SK-N-SH treated with all-trans-retinoic acid at 6 μM for 48 hours (cell line): ENCODE measurements at regions not wholly inside any gene's neighbourhood (a gene's known extent, or its start where the extent isn't known, plus 50 kb on each side); places are given as distances from the start of the nearest gene placed in this dataset.

ENCODE experiments used
- ARNTL ChIP-seq: fragments of 450-650 bp; formaldehyde crosslinking; IDR thresholded peaks from 2 replicates; pipeline ENCODE4 v1.5.0; 2020; ENCODE audit warnings: low read depth, mild to moderate bottlenecking, moderate library complexity, borderline replicate concordance
- RARB ChIP-seq: fragments of 250-450 bp; sonication (Bioruptor Pico); IDR thresholded peaks from 2 replicates; pipeline ENCODE4 v1.8.0; 2021; ENCODE audit warnings: mild to moderate bottlenecking, moderate library complexity
- TOX ChIP-seq: fragments of 250-450 bp; sonication (Bioruptor Pico); IDR thresholded peaks from 2 replicates; pipeline ENCODE4 v1.8.0; 2021; ENCODE audit warnings: mild to moderate bottlenecking, moderate library complexity, borderline replicate concordance
- ZFP3 ChIP-seq: fragments of 250-450 bp; sonication (Bioruptor Pico); IDR thresholded peaks from 2 replicates; pipeline ENCODE4 v1.5.0; 2020; ENCODE audit warnings: mild to moderate bottlenecking, moderate library complexity
- ZNF8 ChIP-seq: fragments of 450-650 bp; formaldehyde crosslinking; IDR thresholded peaks from 2 replicates; pipeline ENCODE4 v1.5.0; 2020; ENCODE audit warnings: mild to moderate bottlenecking, moderate library complexity
- TF ChIP-seq, protein P1 (sequence below): fragments of 250-450 bp; sonication (Bioruptor Pico); IDR thresholded peaks from 2 replicates; pipeline ENCODE4 v1.8.0; 2020; ENCODE audit warnings: mild to moderate bottlenecking, moderate library complexity, borderline replicate concordance

- no peak for TF ChIP-seq ARNTL (CRISPR knock-in tag)
- no peak for TF ChIP-seq ZNF8 (CRISPR knock-in tag)
- no peak for TF ChIP-seq RARB (CRISPR knock-in tag)
- TF ChIP-seq, protein P1, sequence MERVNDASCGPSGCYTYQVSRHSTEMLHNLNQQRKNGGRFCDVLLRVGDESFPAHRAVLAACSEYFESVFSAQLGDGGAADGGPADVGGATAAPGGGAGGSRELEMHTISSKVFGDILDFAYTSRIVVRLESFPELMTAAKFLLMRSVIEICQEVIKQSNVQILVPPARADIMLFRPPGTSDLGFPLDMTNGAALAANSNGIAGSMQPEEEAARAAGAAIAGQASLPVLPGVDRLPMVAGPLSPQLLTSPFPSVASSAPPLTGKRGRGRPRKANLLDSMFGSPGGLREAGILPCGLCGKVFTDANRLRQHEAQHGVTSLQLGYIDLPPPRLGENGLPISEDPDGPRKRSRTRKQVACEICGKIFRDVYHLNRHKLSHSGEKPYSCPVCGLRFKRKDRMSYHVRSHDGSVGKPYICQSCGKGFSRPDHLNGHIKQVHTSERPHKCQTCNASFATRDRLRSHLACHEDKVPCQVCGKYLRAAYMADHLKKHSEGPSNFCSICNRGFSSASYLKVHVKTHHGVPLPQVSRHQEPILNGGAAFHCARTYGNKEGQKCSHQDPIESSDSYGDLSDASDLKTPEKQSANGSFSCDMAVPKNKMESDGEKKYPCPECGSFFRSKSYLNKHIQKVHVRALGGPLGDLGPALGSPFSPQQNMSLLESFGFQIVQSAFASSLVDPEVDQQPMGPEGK (CRISPR knock-in tag): no peak
- TF ChIP-seq ZFP3 (CRISPR knock-in tag): no peak
- TF ChIP-seq TOX (CRISPR knock-in tag): no peak
Measured at GRCh38 chr12:72863671-72864070, 591.5 kb downstream of the TRHDE start.
